ENCODE measurements at regions not wholly inside any gene's neighbourhood (a gene's known extent, or its start where the extent isn't known, plus 50 kb on each side); places are given as distances from the start of the nearest gene placed in this dataset.
A peak's percentile ranks its signal among the peaks of the same experiment; 100 is the strongest.

GRCh38 chr18:77187189-77187588 lies 54.6 kb upstream of the MBP start:
- DNase-seq = no peak

GRCh38 chr18:77191071-77191751 lies 58.4 kb upstream of the GALR1 start:
- no peak for DNase-seq

- DNase-seq = peak; percentile 35
Measured at GRCh38 chr18:77197073-77197472, 52.6 kb upstream of the GALR1 start.

GRCh38 chr18:77198663-77199062 lies 51.0 kb upstream of the GALR1 start:
- DNase-seq = no peak

GRCh38 chr18:77199707-77200106 lies 49.9 kb upstream of the GALR1 start:
- DNase-seq = no peak

Data from NCI-H146 (cell line).